Suprapubic skin (tissue), 4 donors: ENCODE measurements at regions not wholly inside any gene's neighbourhood (a gene's known extent, or its start where the extent isn't known, plus 50 kb on each side); places are given as distances from the start of the nearest gene placed in this dataset.
"Not testable (repeated sequence)": the region's sequence is repeated elsewhere in the genome, so short reads cannot be mapped to it uniquely, and the experiment has no call there.

Experiments used
- DNase-seq, 2 donors: peaks; one replicate each; pipeline ENCODE4 v3.0.0-alpha.2; 2019; ENCODE audit warnings: low spot score in 2 of 2
- H3K27ac ChIP-seq: fragments of 200-600 bp; sonication (generic); one replicate; pipeline ENCODE4 v1.5.1; 2019
- H3K27me3 ChIP-seq: fragments of 200-600 bp; sonication (generic); one replicate; pipeline ENCODE4 v1.5.1; 2019
- H3K36me3 ChIP-seq: fragments of 200-600 bp; sonication (generic); one replicate; pipeline ENCODE4 v1.5.1; 2019
- H3K4me1 ChIP-seq: fragments of 200-600 bp; sonication (generic); one replicate; pipeline ENCODE4 v1.5.1; 2019
- H3K4me3 ChIP-seq: fragments of 200-600 bp; sonication (generic); one replicate; pipeline ENCODE4 v1.5.1; 2019; ENCODE audit warnings: mild to moderate bottlenecking
- H3K9me3 ChIP-seq: fragments of 200-600 bp; sonication (generic); one replicate; pipeline ENCODE4 v1.5.1; 2019
- EP300 ChIP-seq: sonication (generic); formaldehyde crosslinking; IDR thresholded peaks from one replicate; pipeline ENCODE4 v1.6.1; 2017; ENCODE audit warnings: antibody characterized with exemption
- POLR2A ChIP-seq, 2 donors: fragments of 450-650 bp; IDR thresholded peaks; one replicate each; pipeline ENCODE4 v1.6.1; 2017; ENCODE audit warnings: antibody characterized with exemption in 2 of 2, mild to moderate bottlenecking in 2 of 2, moderate library complexity in 2 of 2
- POLR2AphosphoS5 ChIP-seq, 3 donors: sonication (generic); formaldehyde crosslinking; IDR thresholded peaks; one replicate each; pipeline ENCODE4 v1.6.1; 2017; ENCODE audit warnings: antibody characterized with exemption in 3 of 3
- WGBS: methylation state at CpG from one replicate; pipeline ENCODE4 v1.1.5; 2018; 5-methylcytosine and 5-hydroxymethylcytosine counted together
- TF ChIP-seq, protein P1 (sequence below), 2 donors: fragments of 200-600 bp in 1 of 2; fragments of 450-650 bp in 1 of 2; sonication (generic) in 1 of 2; IDR thresholded peaks; one replicate each; pipeline ENCODE4 v1.5.1; 2016 to 2019; ENCODE audit warnings: antibody characterized with exemption in 2 of 2, mild to moderate bottlenecking in 1 of 2, moderate library complexity in 1 of 2

DNA sequence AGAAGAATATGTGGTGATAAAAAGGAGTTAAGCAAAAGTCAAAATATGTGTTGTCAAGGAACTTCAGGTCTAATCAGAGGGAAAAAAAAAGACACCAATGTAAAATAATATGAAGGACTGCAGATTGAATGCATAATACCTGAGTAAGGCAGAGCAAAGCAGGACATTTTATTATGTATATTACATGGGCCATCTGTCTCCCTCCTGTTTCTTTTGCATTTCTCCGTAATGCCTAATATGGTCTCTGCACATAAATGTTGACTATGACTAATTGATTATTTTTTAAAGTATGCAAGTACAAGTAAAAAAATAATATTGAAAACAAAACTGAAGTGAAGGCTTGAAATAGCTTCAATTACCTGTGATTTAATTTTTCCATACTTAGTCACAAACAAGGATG lies 384.7 kb upstream of the MAN1A1 start:
- WGBS, result 92% methylated on average over 1 of the region's 1 CpG
- Histone ChIP-seq H3K9me3 (no peaks in the 10 kb centered on the region), H3K4me1 (no peaks in the 10 kb centered on the region), H3K27ac (no peak overlapping the region), H3K36me3 (no peaks in the 10 kb centered on the region), H3K27me3 (no peaks in the 10 kb centered on the region), H3K4me3 (no peak overlapping the region)
- no peak for TF ChIP-seq POLR2AphosphoS5 (IDR thresholded peaks at IDR 0.05)
- TF ChIP-seq POLR2A (IDR thresholded peaks at IDR 0.05), result no peak
- no peak for TF ChIP-seq EP300
- TF ChIP-seq, protein P1, sequence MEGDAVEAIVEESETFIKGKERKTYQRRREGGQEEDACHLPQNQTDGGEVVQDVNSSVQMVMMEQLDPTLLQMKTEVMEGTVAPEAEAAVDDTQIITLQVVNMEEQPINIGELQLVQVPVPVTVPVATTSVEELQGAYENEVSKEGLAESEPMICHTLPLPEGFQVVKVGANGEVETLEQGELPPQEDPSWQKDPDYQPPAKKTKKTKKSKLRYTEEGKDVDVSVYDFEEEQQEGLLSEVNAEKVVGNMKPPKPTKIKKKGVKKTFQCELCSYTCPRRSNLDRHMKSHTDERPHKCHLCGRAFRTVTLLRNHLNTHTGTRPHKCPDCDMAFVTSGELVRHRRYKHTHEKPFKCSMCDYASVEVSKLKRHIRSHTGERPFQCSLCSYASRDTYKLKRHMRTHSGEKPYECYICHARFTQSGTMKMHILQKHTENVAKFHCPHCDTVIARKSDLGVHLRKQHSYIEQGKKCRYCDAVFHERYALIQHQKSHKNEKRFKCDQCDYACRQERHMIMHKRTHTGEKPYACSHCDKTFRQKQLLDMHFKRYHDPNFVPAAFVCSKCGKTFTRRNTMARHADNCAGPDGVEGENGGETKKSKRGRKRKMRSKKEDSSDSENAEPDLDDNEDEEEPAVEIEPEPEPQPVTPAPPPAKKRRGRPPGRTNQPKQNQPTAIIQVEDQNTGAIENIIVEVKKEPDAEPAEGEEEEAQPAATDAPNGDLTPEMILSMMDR (IDR thresholded peaks at IDR 0.05), result no peak
- no peak for DNase-seq

DNA sequence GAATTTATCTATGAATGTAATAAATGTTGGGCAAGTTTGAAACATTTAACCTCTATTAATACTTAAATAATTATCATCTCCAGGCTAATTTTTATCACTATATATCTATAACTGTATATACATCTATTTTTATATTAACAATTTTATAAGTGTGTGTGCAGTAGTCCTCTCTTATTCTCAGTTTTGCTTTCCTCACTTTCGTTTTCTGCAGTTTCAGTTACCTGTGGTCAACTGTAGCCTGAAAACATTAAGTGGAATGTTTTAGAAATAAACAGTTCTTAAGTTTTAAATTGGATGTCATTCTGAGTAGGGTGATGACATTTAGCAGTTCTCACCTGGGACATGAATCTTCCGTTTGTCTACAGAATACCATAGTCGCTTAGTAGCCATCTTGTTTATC lies 379.4 kb upstream of the MAN1A1 start:
- Histone ChIP-seq H3K27ac (no peak overlapping the region), H3K36me3 (no peaks in the 10 kb centered on the region), H3K4me3 (no peak overlapping the region), H3K9me3 (no peaks in the 10 kb centered on the region), H3K4me1 (no peaks in the 10 kb centered on the region), H3K27me3 (no peaks in the 10 kb centered on the region)
- TF ChIP-seq POLR2AphosphoS5 (IDR thresholded peaks at IDR 0.05) (no peak), EP300 (no peak), POLR2A (IDR thresholded peaks at IDR 0.05) (no peak)
- TF ChIP-seq, protein P1 (IDR thresholded peaks at IDR 0.05), result no peak
- DNase-seq, result no peak
- 76% methylated on average over 3 of the region's 3 CpGs for WGBS

DNA sequence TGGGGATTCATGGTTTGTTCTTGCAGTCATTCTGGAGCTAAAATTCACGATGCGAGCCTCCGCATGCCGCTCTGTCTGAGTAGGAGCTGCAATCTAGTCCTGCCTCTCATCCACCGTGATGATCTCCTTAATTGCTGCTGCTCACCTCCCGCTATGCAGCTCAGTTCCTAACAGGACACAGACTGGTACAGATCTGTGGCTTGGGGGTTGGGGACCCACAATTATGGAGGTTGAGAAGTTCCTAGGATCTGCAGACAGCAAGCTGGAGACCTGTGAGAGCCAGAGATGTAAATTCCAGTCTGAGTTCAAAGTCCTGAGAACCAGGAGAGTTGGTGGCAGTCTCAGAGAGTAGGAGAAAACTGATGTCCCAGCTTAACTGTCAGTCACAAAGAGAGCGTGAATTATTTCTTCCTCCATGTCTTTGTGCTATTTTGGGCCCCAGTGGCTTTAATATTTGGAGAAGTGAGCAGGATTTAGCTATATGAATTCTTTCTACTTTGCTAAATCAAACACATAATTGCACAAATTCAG lies 378.7 kb upstream of the MAN1A1 start:
- Histone ChIP-seq H3K4me1 (no peaks in the 10 kb centered on the region), H3K36me3 (no peaks in the 10 kb centered on the region), H3K27ac (no peak overlapping the region), H3K27me3 (no peaks in the 10 kb centered on the region), H3K4me3 (no peak overlapping the region), H3K9me3 (no peaks in the 10 kb centered on the region)
- TF ChIP-seq, protein P1 (IDR thresholded peaks at IDR 0.05), result no peak
- TF ChIP-seq POLR2A (IDR thresholded peaks at IDR 0.05), result no peak
- no peak for TF ChIP-seq EP300
- TF ChIP-seq POLR2AphosphoS5 (IDR thresholded peaks at IDR 0.05), result no peak
- no peak for DNase-seq
- 90% methylated on average over 7 of the region's 7 CpGs for WGBS

DNA sequence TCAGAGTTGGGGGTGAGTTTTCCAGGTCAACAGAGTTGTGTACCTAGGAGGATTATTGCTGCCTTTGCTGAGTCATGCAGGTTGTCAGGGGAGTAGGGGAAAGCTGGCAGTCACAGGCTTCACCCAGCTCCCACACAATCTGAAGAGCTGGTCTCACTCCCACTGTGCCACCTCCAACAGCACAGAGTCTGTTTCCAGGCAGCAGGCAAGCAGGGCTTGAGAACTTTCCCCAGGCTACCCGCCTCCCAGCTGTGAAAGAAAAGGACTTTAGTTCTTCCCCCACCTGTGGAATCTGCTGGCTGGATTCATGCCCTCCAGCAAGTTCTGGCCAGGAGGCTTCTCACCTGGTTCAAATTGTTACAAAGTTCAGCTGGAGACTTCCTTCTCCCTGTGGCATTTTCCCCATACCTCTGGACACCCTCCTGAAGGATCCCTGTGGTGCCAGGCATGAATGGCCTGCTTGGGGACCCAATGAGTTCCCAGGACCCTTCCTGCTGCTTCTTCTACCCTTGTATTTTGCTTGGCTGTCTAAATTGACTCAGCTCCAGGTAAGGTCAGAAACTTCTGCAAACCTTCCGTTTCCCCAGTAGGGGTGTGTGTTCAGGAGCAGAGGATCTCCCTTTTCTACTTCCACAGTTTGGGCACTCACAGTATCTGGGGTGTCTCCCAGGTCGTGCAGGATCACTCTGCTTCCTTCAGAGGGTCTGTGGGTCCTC lies 378.1 kb upstream of the MAN1A1 start:
- Histone ChIP-seq H3K4me3 (no peak overlapping the region), H3K4me1 (no peaks in the 10 kb centered on the region), H3K36me3 (no peaks in the 10 kb centered on the region), H3K27ac (no peak overlapping the region), H3K9me3 (no peaks in the 10 kb centered on the region), H3K27me3 (no peaks in the 10 kb centered on the region)
- TF ChIP-seq EP300, result no peak
- TF ChIP-seq, protein P1 (IDR thresholded peaks at IDR 0.05), result no peak
- no peak for TF ChIP-seq POLR2A (IDR thresholded peaks at IDR 0.05)
- TF ChIP-seq POLR2AphosphoS5 (IDR thresholded peaks at IDR 0.05), result no peak
- DNase-seq, result no peak
- WGBS, result 78% methylated on average over 3 of the region's 3 CpGs

DNA sequence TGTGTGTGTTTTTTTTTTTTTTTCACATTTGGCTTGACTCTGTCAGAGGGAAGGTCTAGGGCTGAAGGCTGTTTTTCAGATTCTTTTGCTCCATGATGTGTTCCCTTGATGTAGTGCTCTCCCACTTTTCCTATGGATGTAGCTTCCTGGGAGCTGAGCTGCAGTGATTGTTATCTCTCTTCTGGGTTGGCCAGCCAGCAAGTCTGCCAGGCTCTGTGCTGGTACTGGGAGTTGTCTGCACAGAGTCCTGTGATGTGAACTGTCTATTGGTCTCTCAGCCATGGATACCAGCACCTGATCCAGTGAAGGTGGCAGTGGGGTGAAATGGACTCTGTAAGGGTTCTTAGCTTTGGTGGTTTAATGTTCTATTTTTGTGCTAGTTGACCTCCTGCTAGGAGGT lies 377.4 kb upstream of the MAN1A1 start:
- not testable (repeated sequence) for H3K4me3 ChIP-seq, H3K27ac ChIP-seq, H3K36me3 ChIP-seq, H3K27me3 ChIP-seq, H3K9me3 ChIP-seq, DNase-seq, H3K4me1 ChIP-seq

DNA sequence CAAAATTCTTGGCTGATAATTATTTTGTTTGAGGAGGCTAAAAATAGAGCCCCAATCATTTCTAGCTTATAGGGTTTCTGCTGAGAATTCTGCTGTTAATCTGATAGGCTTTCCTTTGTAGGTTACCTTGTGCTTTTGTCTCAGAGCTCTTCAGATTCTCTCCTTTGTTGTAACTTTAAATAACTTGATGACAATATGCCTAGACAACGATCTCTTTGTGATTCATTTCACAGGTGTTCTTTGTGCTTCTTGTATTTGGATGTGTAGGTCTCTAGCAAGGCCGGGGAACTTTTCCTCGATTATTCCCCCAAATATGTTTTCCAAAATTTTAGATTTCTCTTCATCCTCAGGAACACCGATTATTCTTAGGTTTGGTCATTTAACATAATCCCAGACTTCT lies 376.5 kb upstream of the MAN1A1 start:
- no peak for DNase-seq
- Histone ChIP-seq H3K4me1 (no peaks in the 10 kb centered on the region), H3K36me3 (no peaks in the 10 kb centered on the region), H3K27me3 (no peaks in the 10 kb centered on the region), H3K27ac (no peak overlapping the region), H3K9me3 (no peaks in the 10 kb centered on the region), H3K4me3 (no peak overlapping the region)
- 92% methylated on average over 4 of the region's 4 CpGs for WGBS
- no peak for TF ChIP-seq EP300
- TF ChIP-seq, protein P1 (IDR thresholded peaks at IDR 0.05), result no peak
- TF ChIP-seq POLR2AphosphoS5 (IDR thresholded peaks at IDR 0.05), result no peak
- TF ChIP-seq POLR2A (IDR thresholded peaks at IDR 0.05), result no peak
